Trophoblast cell (in vitro differentiated cells and primary cell): ENCODE measurements at regions not wholly inside any gene's neighbourhood (a gene's known extent, or its start where the extent isn't known, plus 50 kb on each side); places are given as distances from the start of the nearest gene placed in this dataset.

ENCODE experiments used
- DNase-seq, 2 donors: peaks; one replicate each; pipeline ENCODE4 v3.0.0-alpha.2; 2016
- H2AFZ ChIP-seq: 2 replicates; pipeline ENCODE4 v1.6.1; 2013; ENCODE audit warnings: low read length, moderate library complexity, mild to moderate bottlenecking; ENCODE audit not compliant: insufficient read depth, poor library complexity
- H2AK5ac ChIP-seq: 2 replicates; pipeline ENCODE4 v1.6.1; 2013; ENCODE audit warnings: mild to moderate bottlenecking, low read length
- H2BK120ac ChIP-seq: 2 replicates; pipeline ENCODE4 v1.6.1; 2013; ENCODE audit warnings: low read length, mild to moderate bottlenecking, moderate library complexity; ENCODE audit not compliant: insufficient read depth, poor library complexity
- H2BK12ac ChIP-seq: 2 replicates; pipeline ENCODE4 v1.6.1; 2013; ENCODE audit warnings: mild to moderate bottlenecking, low read length, moderate library complexity
- H2BK5ac ChIP-seq: 2 replicates; pipeline ENCODE4 v1.6.1; 2013; ENCODE audit warnings: low read length, low read depth, moderate library complexity, mild to moderate bottlenecking; ENCODE audit not compliant: poor library complexity
- H3K14ac ChIP-seq: 2 replicates; pipeline ENCODE4 v1.6.1; 2013; ENCODE audit warnings: mild to moderate bottlenecking, low read length
- H3K18ac ChIP-seq: 2 replicates; pipeline ENCODE4 v1.6.1; 2013; ENCODE audit warnings: mild to moderate bottlenecking, low read length
- H3K23ac ChIP-seq: 2 replicates; pipeline ENCODE4 v1.6.1; 2013; ENCODE audit warnings: low read length
- H3K27ac ChIP-seq: 2 replicates; pipeline ENCODE4 v1.5.1; 2013; ENCODE audit warnings: low read depth, mild to moderate bottlenecking, inconsistent platforms, low read length, moderate library complexity
- H3K27me3 ChIP-seq: 2 replicates; pipeline ENCODE4 v1.6.1; 2013; ENCODE audit warnings: inconsistent platforms, mild to moderate bottlenecking, low read length, moderate library complexity; ENCODE audit not compliant: insufficient read depth
- H3K36me3 ChIP-seq, 2 experiments: 1 replicate in 1 of 2; 2 replicates in 1 of 2; pipeline ENCODE4 v1.6.1; 2013; ENCODE audit warnings: low read length in 2 of 2, mild to moderate bottlenecking in 2 of 2, moderate library complexity in 1 of 2; ENCODE audit not compliant: insufficient read depth in 2 of 2, control insufficient read depth in 1 of 2
- H3K4ac ChIP-seq: 2 replicates; pipeline ENCODE4 v1.6.1; 2013; ENCODE audit warnings: low read depth, mild to moderate bottlenecking, low read length, moderate library complexity
- H3K4me1 ChIP-seq, 2 experiments: 1 replicate in 1 of 2; 2 replicates in 1 of 2; pipeline ENCODE4 v1.6.1; 2013; ENCODE audit warnings: low read length in 2 of 2, mild to moderate bottlenecking in 2 of 2, moderate library complexity in 1 of 2; ENCODE audit not compliant: insufficient read depth in 2 of 2, control insufficient read depth in 1 of 2
- H3K4me2 ChIP-seq: 2 replicates; pipeline ENCODE4 v1.6.1; 2013; ENCODE audit warnings: inconsistent platforms, mild to moderate bottlenecking, low read length, moderate library complexity
- H3K4me3 ChIP-seq: 2 replicates; pipeline ENCODE4 v1.5.1; 2013; ENCODE audit warnings: mild to moderate bottlenecking, low read depth, low read length, inconsistent platforms
- H3K79me1 ChIP-seq: one replicate; pipeline ENCODE4 v1.6.1; 2013; ENCODE audit warnings: low read length
- H3K79me2 ChIP-seq: 2 replicates; pipeline ENCODE4 v1.6.1; 2013; ENCODE audit warnings: low read length, mild to moderate bottlenecking; ENCODE audit not compliant: control insufficient read depth, insufficient read depth, poor library complexity
- H3K9ac ChIP-seq: 2 replicates; pipeline ENCODE4 v1.6.1; 2013; ENCODE audit warnings: mild to moderate bottlenecking, low read length
- H3K9me3 ChIP-seq: 2 replicates; pipeline ENCODE4 v1.6.1; 2013; ENCODE audit warnings: low read depth, mild to moderate bottlenecking, control low read depth, inconsistent platforms, low read length; ENCODE audit not compliant: insufficient read depth
- H4K12ac ChIP-seq: 2 replicates; pipeline ENCODE4 v1.6.1; 2013; ENCODE audit warnings: low read depth, mild to moderate bottlenecking, low read length, moderate library complexity
- H4K8ac ChIP-seq: 2 replicates; pipeline ENCODE4 v1.6.1; 2013; ENCODE audit warnings: low read depth, mild to moderate bottlenecking, low read length, moderate library complexity
- H4K91ac ChIP-seq: one replicate; pipeline ENCODE4 v1.6.1; 2013; ENCODE audit warnings: low read depth, mild to moderate bottlenecking, low read length, moderate library complexity
- WGBS: extraction: QIAGEN DNeasy Blood & Tissue Kit; methylation state at CpG from one replicate; pipeline ENCODE4 v1.1.7; 2013; ENCODE audit warnings: missing lambda C conversion rate; ENCODE audit not compliant: insufficient read length, insufficient coverage; ENCODE audit errors: extremely low coverage; 5-methylcytosine and 5-hydroxymethylcytosine counted together

DNA sequence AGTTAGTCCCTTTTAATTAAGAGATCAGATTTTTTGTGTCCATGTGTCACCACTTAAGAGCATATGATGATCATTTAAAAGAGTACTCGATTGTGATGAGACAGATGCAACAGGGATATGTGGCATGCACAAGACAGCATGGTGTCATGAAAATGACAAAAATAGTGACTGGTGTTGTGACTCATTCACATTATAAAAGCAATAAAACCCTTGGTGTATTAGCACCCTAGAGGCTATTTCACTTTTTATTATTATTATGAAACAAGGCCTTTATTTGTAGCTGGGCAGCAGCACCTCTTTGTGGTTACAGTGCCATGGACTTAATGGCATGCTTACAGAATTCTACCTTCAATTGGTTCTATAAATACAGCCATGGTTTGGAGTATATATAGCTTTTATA is 1296.0 kb upstream of the ZEB2 start:
- DNase-seq = no peak
- H4K8ac ChIP-seq = no peak overlapping the region
- no peak overlapping the region for H3K18ac ChIP-seq
- no peak overlapping the region for H3K4ac ChIP-seq
- H3K9ac ChIP-seq = no peak overlapping the region
- no peak overlapping the region for H4K91ac ChIP-seq
- no peak overlapping the region for H2AFZ ChIP-seq
- WGBS = no CpG with 5 or more reads among the region's 1 CpG
- no peaks in the 10 kb centered on the region for H3K79me2 ChIP-seq
- H3K79me1 ChIP-seq = no peaks in the 10 kb centered on the region
- H3K4me3 ChIP-seq = no peak overlapping the region
- no peaks in the 10 kb centered on the region for H3K9me3 ChIP-seq
- H2AK5ac ChIP-seq = no peak overlapping the region
- H2BK12ac ChIP-seq = no peak overlapping the region
- H3K14ac ChIP-seq = no peak overlapping the region
- no peaks in the 10 kb centered on the region for H3K27me3 ChIP-seq
- peaks cover 2 to 5% of the 10 kb centered on the region in 2 experiments for H3K4me1 ChIP-seq
- H2BK120ac ChIP-seq = no peak overlapping the region
- H2BK5ac ChIP-seq = no peak overlapping the region
- no peak overlapping the region for H4K12ac ChIP-seq
- H3K23ac ChIP-seq = no peak overlapping the region
- H3K36me3 ChIP-seq = no peaks in the 10 kb centered on the region
- H3K4me2 ChIP-seq = no peak overlapping the region
- no peak overlapping the region for H3K27ac ChIP-seq

DNA sequence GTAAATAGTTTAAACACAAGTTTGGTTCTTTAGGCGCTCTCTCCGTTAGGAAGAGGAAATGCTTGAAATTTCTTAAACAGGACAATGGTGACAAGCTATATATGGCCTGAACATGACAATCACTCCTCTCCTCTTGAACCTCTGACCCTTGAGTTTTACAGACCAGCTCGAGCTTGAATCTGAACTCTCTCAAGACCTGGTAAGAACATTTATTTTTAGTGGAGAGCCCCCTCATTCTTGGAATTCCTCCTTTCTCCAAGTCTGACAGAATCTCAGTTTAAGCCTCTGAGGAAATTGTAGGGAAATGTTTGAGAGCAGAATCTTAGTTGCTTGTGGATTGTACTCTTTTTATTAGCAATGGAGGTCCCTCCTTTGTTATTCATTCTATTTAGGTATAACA is 1293.6 kb upstream of the ZEB2 start:
- H4K91ac ChIP-seq = no peak overlapping the region
- no peak overlapping the region for H2AK5ac ChIP-seq
- H3K36me3 ChIP-seq = no peaks in the 10 kb centered on the region
- H3K4me1 ChIP-seq = peaks cover 2 to 5% of the 10 kb centered on the region in 2 experiments
- H4K12ac ChIP-seq = no peak overlapping the region
- no peaks in the 10 kb centered on the region for H3K27me3 ChIP-seq
- H3K79me2 ChIP-seq = no peaks in the 10 kb centered on the region
- H3K9me3 ChIP-seq = no peaks in the 10 kb centered on the region
- WGBS = no CpG with 5 or more reads among the region's 3 CpGs
- no peak overlapping the region for H2BK12ac ChIP-seq
- H3K18ac ChIP-seq = no peak overlapping the region
- H3K4me2 ChIP-seq = no peak overlapping the region
- DNase-seq = no peak
- H2AFZ ChIP-seq = no peak overlapping the region
- H4K8ac ChIP-seq = no peak overlapping the region
- H3K9ac ChIP-seq = no peak overlapping the region
- H3K14ac ChIP-seq = no peak overlapping the region
- no peak overlapping the region for H3K23ac ChIP-seq
- no peak overlapping the region for H3K4me3 ChIP-seq
- H2BK120ac ChIP-seq = no peak overlapping the region
- no peak overlapping the region for H3K4ac ChIP-seq
- no peak overlapping the region for H2BK5ac ChIP-seq
- no peaks in the 10 kb centered on the region for H3K79me1 ChIP-seq
- no peak overlapping the region for H3K27ac ChIP-seq

DNA sequence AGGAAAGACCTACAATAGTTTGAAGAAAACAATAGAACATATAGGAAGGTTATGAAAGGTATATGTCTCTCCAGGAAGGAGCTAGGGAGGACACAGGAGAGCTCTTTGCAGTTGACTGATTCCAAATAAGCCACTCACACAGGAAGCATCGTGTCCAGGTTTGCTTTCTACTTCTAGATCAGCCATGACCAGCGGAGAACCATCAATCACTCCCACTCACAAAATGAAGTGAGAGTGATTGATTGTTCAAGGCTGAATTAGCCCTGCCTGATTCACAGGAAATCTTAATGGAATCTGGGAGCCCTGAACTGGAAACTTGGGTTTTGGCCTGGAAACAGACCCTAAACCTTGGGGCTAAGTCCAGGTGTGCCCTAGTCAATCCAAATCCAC is 1292.2 kb upstream of the ZEB2 start:
- peak overlapping the region; percentile 80 for H2BK12ac ChIP-seq
- H3K9ac ChIP-seq = no peak overlapping the region
- H3K27me3 ChIP-seq = no peaks in the 10 kb centered on the region
- no peaks in the 10 kb centered on the region for H3K79me2 ChIP-seq
- H3K4me2 ChIP-seq = no peak overlapping the region
- H3K36me3 ChIP-seq = no peaks in the 10 kb centered on the region
- no peak overlapping the region for H3K4ac ChIP-seq
- no peak overlapping the region for H4K91ac ChIP-seq
- DNase-seq = no peak
- no peak overlapping the region for H2BK120ac ChIP-seq
- no peak overlapping the region for H2AK5ac ChIP-seq
- H3K4me1 ChIP-seq = peaks cover 2 to 5% of the 10 kb centered on the region in 2 experiments
- H3K79me1 ChIP-seq = no peaks in the 10 kb centered on the region
- H3K4me3 ChIP-seq = no peak overlapping the region
- no peak overlapping the region for H3K18ac ChIP-seq
- H2BK5ac ChIP-seq = no peak overlapping the region
- H3K14ac ChIP-seq = no peak overlapping the region
- no peak overlapping the region for H3K27ac ChIP-seq
- no peaks in the 10 kb centered on the region for H3K9me3 ChIP-seq
- H4K12ac ChIP-seq = no peak overlapping the region
- no peak overlapping the region for H3K23ac ChIP-seq
- no peak overlapping the region for H2AFZ ChIP-seq
- no CpG with 5 or more reads among the region's 2 CpGs for WGBS
- H4K8ac ChIP-seq = no peak overlapping the region

DNA sequence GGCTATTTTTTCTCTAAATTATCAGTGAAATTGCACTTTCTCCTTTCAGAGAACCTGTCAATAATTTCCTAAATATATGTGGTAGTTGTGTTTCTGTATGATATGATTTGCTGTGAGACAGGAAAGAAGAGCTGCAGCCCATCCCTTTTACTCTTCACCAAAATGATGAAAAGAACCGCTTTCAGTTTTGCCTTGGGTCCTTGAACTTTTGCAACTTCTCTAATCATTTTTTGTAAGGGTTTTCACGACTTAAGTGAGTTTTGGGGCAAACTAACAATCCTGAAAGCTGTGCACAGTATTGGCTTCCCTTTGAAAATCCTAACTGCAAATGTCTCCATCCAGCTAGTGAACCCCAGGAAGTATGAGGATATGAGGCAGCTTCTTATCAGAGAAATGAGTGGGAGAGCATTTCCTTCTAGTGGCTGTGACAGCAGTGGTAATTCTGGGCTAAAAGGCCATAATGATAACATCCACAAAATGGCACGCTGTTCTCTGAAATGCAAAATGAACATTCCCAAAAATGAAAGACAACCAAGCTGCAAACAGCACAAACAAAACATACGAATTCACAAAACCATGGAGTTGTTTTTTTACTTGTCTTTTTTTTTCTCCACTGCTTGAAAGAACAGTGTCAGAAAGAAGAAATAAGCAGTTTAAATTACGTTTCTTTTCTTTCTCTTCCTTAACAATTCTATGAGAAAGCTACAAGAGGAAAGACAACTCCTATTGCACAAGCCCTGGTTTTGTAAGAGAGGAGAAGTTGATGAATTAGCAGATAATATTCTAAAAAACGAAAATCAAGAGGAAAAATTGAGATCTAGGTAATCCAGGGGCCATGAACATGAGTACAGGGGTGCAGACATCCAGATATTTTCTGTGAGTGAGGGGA is 1291.6 kb upstream of the ZEB2 start:
- no peak overlapping the region for H3K9ac ChIP-seq
- no peak overlapping the region for H3K23ac ChIP-seq
- H2BK5ac ChIP-seq = no peak overlapping the region
- no peak overlapping the region for H3K4ac ChIP-seq
- no peak overlapping the region for H3K4me3 ChIP-seq
- no peaks in the 10 kb centered on the region for H3K27me3 ChIP-seq
- no peak overlapping the region for H2AK5ac ChIP-seq
- H2BK12ac ChIP-seq = no peak overlapping the region
- H3K79me2 ChIP-seq = no peaks in the 10 kb centered on the region
- H3K9me3 ChIP-seq = no peaks in the 10 kb centered on the region
- H4K91ac ChIP-seq = no peak overlapping the region
- no peak for DNase-seq
- H3K27ac ChIP-seq = no peak overlapping the region
- peaks cover 2 to 5% of the 10 kb centered on the region in 2 experiments for H3K4me1 ChIP-seq
- no peak overlapping the region for H3K14ac ChIP-seq
- H2BK120ac ChIP-seq = no peak overlapping the region
- H4K12ac ChIP-seq = no peak overlapping the region
- no peak overlapping the region for H3K18ac ChIP-seq
- no CpG with 5 or more reads among the region's 6 CpGs for WGBS
- H3K79me1 ChIP-seq = no peaks in the 10 kb centered on the region
- H2AFZ ChIP-seq = no peak overlapping the region
- H3K36me3 ChIP-seq = no peaks in the 10 kb centered on the region
- no peak overlapping the region for H4K8ac ChIP-seq
- H3K4me2 ChIP-seq = no peak overlapping the region
